Endothelial cell of umbilical vein (primary cell): ENCODE measurements at regions not wholly inside any gene's neighbourhood (a gene's known extent, or its start where the extent isn't known, plus 50 kb on each side); places are given as distances from the start of the nearest gene placed in this dataset.

Experiments
- BruUV-seq: library from RNA; stranded (reverse); fragments of 400-500 nt; replicated peaks from 2 replicates; lab custom pipeline; 2021; lab: Mats Ljungman, UMichigan
- CTCF ChIA-PET: fragments of 300-600, 350-600 bp; sonication (Branson Sonifier 250); formaldehyde crosslinking; loops from one replicate; lab custom pipeline; 2021; ENCODE audit warnings: antibody characterized with exemption, inconsistent platforms; lab: Charles Lee
- POLR2A ChIA-PET: fragments of 300-600, 350-600 bp; sonication (Branson Sonifier 250); formaldehyde crosslinking; loops from one replicate; lab custom pipeline; 2021; ENCODE audit warnings: antibody characterized with exemption, inconsistent platforms; lab: Charles Lee
- DNase-seq: peaks from one replicate; pipeline ENCODE4 v3.0.0-alpha.2; 2011; ENCODE audit warnings: low read depth, low spot score
- FAIRE-seq: peaks from 2 replicates; lab custom pipeline; 2011; peaks lifted over from hg19 to GRCh38; lab: Jason Lieb, UNC
- H2AFZ ChIP-seq: 2 replicates; pipeline ENCODE4 v1.6.0; 2012; ENCODE audit warnings: low read depth, low read length, control low read depth, inconsistent platforms
- H3K27ac ChIP-seq: 2 replicates; pipeline ENCODE4 v1.5.1; 2011; ENCODE audit warnings: low read depth, mild to moderate bottlenecking, control low read depth, low read length, moderate library complexity; ENCODE audit not compliant: insufficient read depth
- H3K27me3 ChIP-seq, 2 experiments: 2 replicates each; pipeline versions ENCODE4 v1.6.0 to v1.6.1; 2011; ENCODE audit warnings: low read length in 2 of 2, mixed read lengths in 1 of 2; ENCODE audit not compliant: control insufficient read depth in 2 of 2, insufficient read depth in 2 of 2
- H3K36me3 ChIP-seq, 2 experiments: 2 replicates in 1 of 2; 3 replicates in 1 of 2; pipeline ENCODE4 v1.5.1; 2011; ENCODE audit warnings: low read length in 2 of 2, mild to moderate bottlenecking in 1 of 2, moderate library complexity in 1 of 2; ENCODE audit not compliant: control insufficient read depth in 2 of 2, insufficient read depth in 2 of 2; ENCODE audit errors: extremely low read depth in 1 of 2
- H3K4me1 ChIP-seq: 3 replicates; pipeline ENCODE4 v1.5.1; 2011; ENCODE audit warnings: mild to moderate bottlenecking, low read length; ENCODE audit not compliant: control insufficient read depth, insufficient read depth; ENCODE audit errors: extremely low read depth
- H3K4me2 ChIP-seq: 2 replicates; pipeline ENCODE4 v1.6.1; 2011; ENCODE audit warnings: low read length, control low read depth, mixed read lengths; ENCODE audit not compliant: insufficient read depth
- H3K4me3 ChIP-seq, 3 experiments: fragments of 200-600 bp in 1 of 3; sonication (generic), shearing (Covaris generic) in 1 of 3; replicated peaks in 1 of 3; 2 replicates each; pipeline ENCODE4 v1.5.1; 2011 to 2016; ENCODE audit warnings: control low read depth in 3 of 3, low read length in 3 of 3, mild to moderate bottlenecking in 2 of 3, inconsistent platforms in 1 of 3, low read depth in 1 of 3, moderate library complexity in 1 of 3; ENCODE audit not compliant: insufficient read depth in 1 of 3
- H3K79me2 ChIP-seq: 2 replicates; pipeline ENCODE4 v1.6.0; 2012; ENCODE audit warnings: low read length, inconsistent platforms; ENCODE audit not compliant: control insufficient read depth, insufficient read depth
- H3K9ac ChIP-seq: replicated peaks from 2 replicates; pipeline ENCODE3; 2011; ENCODE audit warnings: low read length, control low read depth; ENCODE audit not compliant: insufficient read depth; ENCODE audit errors: extremely low read depth
- H3K9me1 ChIP-seq: replicated peaks from 3 replicates; pipeline ENCODE4 v1.6.0; 2011; ENCODE audit warnings: mild to moderate bottlenecking, low read length; ENCODE audit not compliant: control insufficient read depth, insufficient read depth; ENCODE audit errors: extremely low read depth
- H3K9me3 ChIP-seq: replicated peaks from 2 replicates; pipeline ENCODE4 v1.5.1; 2012; ENCODE audit warnings: low read length, inconsistent platforms; ENCODE audit not compliant: control insufficient read depth, insufficient read depth
- H4K20me1 ChIP-seq: replicated peaks from 2 replicates; pipeline ENCODE3; 2011; ENCODE audit warnings: mild to moderate bottlenecking, low read length; ENCODE audit not compliant: control insufficient read depth, insufficient read depth; ENCODE audit errors: extremely low read depth
- CTCF ChIP-seq, 2 donors: IDR thresholded peaks; 1 replicate in 1 of 2; 2 replicates in 1 of 2; pipeline ENCODE4 v1.5.1; 2011; ENCODE audit warnings: low read length in 2 of 2, mild to moderate bottlenecking in 2 of 2, moderate library complexity in 2 of 2, control low read depth in 1 of 2, inconsistent platforms in 1 of 2, low read depth in 1 of 2; ENCODE audit not compliant: insufficient read depth in 1 of 2; ENCODE audit errors: extremely low read depth in 1 of 2
- EZH2 ChIP-seq: IDR thresholded peaks from 2 replicates; pipeline ENCODE4 v1.6.1; 2012; ENCODE audit warnings: borderline replicate concordance, low read depth, mild to moderate bottlenecking, moderate library complexity, low read length, inconsistent platforms; ENCODE audit not compliant: severe bottlenecking
- FOS ChIP-seq: IDR thresholded peaks from 2 replicates; pipeline ENCODE4 v1.6.1; 2011; ENCODE audit warnings: mild to moderate bottlenecking, low read length, moderate library complexity, borderline replicate concordance; ENCODE audit not compliant: insufficient read depth
- GATA2 ChIP-seq: IDR thresholded peaks from 2 replicates; pipeline ENCODE4 v1.7.0; 2011; ENCODE audit warnings: low read depth, mild to moderate bottlenecking, moderate library complexity, mixed read lengths, low read length; ENCODE audit not compliant: insufficient read length, insufficient read depth
- JUN ChIP-seq: IDR thresholded peaks from 2 replicates; pipeline ENCODE4 v1.6.1; 2011; ENCODE audit warnings: borderline replicate concordance, low read depth; ENCODE audit not compliant: insufficient read length, insufficient read depth
- MYC ChIP-seq: IDR thresholded peaks from one replicate; pipeline ENCODE4 v1.6.1; 2011; ENCODE audit warnings: mild to moderate bottlenecking, low read depth, low read length
- POLR2A ChIP-seq: IDR thresholded peaks from 2 replicates; pipeline ENCODE4 v1.6.1; 2012; ENCODE audit warnings: low read depth, mild to moderate bottlenecking, control low read depth, low read length
- POLR2AphosphoS5 ChIP-seq: IDR thresholded peaks from 2 replicates; pipeline ENCODE4 v1.6.1; 2012; ENCODE audit warnings: low read depth, mild to moderate bottlenecking, control low read depth, low read length, moderate library complexity; ENCODE audit not compliant: insufficient read depth
- dilution Hi-C: fragments of 300-500 bp; cut with MboI; formaldehyde crosslinking; loops from one replicate; pipeline ENCODE4 v1.15.0; 2019; ENCODE audit warnings: low sequenced_read_pairs; ENCODE audit not compliant: extremely low pct_ligation_motif_present
- intact Hi-C: fragments of 100-400 bp; cut with micrococcal nuclease; formaldehyde crosslinking; loops from one replicate; pipeline ENCODE4 v1.10.0; 2022
- TF ChIP-seq, protein P1 (sequence below): IDR thresholded peaks from 2 replicates; pipeline ENCODE4 v1.6.1; 2011; ENCODE audit not compliant: insufficient read depth, insufficient read length

- dilution Hi-C loops, result no loop called here
- Histone ChIP-seq H3K27me3 (no peaks in the 10 kb centered on the region), H3K9me1 (no peaks in the 10 kb centered on the region), H3K79me2 (no peaks in the 10 kb centered on the region), H3K36me3 (no peaks in the 10 kb centered on the region), H3K4me2 (no peak overlapping the region), H3K4me1 (no peaks in the 10 kb centered on the region), H3K27ac (no peak overlapping the region), H3K9me3 (no peaks in the 10 kb centered on the region), H3K9ac (no peak overlapping the region), H2AFZ (no peak overlapping the region), H3K4me3 (no peak overlapping the region), H4K20me1 (no peaks in the 10 kb centered on the region)
- no TSS peak for BruUV-seq
- FAIRE-seq (no peak), DNase-seq (no peak)
- CTCF ChIA-PET, result no interaction called here
- POLR2A ChIA-PET, result no interaction called here
- intact Hi-C loops, result no loop called here
- TF ChIP-seq JUN, result no peak
- TF ChIP-seq MYC, result no peak
Observed at GRCh38 chr5:6845856-6846255, 132.6 kb downstream of the TENT4A start.

DNA sequence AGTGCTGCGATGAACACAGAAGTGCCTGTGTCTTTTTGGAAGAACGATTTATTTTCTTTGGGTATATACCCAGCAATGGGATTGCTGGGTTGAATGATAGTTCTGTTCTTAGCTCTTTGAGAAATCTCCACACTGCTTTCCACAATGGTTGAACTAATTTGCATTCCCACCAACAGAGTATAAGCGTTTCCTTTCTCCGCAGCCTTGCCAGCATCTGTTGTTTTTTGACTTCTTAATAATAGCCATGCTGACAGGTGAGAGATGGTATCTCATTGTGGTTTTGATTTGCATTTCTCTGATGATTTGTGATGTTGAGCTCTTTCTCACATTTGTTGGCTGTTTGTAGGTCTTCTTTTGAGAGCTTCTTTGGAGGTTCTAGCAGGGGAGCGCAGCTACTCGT, 134.6 kb downstream of the TENT4A start:
- Histone ChIP-seq H3K79me2 (no peaks in the 10 kb centered on the region), H3K9me1 (no peaks in the 10 kb centered on the region), H3K27me3 (no peaks in the 10 kb centered on the region), H2AFZ (no peak overlapping the region), H3K4me1 (no peaks in the 10 kb centered on the region), H3K9ac (no peak overlapping the region), H3K4me2 (no peak overlapping the region), H3K4me3 (no peak overlapping the region), H3K9me3 (no peaks in the 10 kb centered on the region), H3K36me3 (no peaks in the 10 kb centered on the region), H4K20me1 (no peaks in the 10 kb centered on the region), H3K27ac (no peak overlapping the region)
- intact Hi-C loops (no loop called here), dilution Hi-C loops (no loop called here)
- TF ChIP-seq POLR2A (no peak), CTCF (IDR thresholded peaks at IDR 0.05; ENCODE audit: extremely low read depth in 1 of 2, insufficient read depth in 1 of 2, low read depth in 1 of 2, low read length in 2 of 2) (no peak), JUN (no peak), GATA2 (no peak), FOS (no peak), POLR2AphosphoS5 (no peak), MYC (no peak), EZH2 (no peak)
- TF ChIP-seq, protein P1, sequence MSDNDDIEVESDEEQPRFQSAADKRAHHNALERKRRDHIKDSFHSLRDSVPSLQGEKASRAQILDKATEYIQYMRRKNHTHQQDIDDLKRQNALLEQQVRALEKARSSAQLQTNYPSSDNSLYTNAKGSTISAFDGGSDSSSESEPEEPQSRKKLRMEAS, result no peak
- CTCF ChIA-PET, result no interaction called here
- no TSS peak for BruUV-seq
- no peak for DNase-seq
- no peak for FAIRE-seq
- POLR2A ChIA-PET, result no interaction called here
